Mesenchymal stem cell (in vitro differentiated cells and primary cell): ENCODE measurements at regions not wholly inside any gene's neighbourhood (a gene's known extent, or its start where the extent isn't known, plus 50 kb on each side); places are given as distances from the start of the nearest gene placed in this dataset.

ENCODE experiments used
- DNase-seq: peaks from one replicate; pipeline ENCODE4 v3.0.0-alpha.2; 2013
- H2AFZ ChIP-seq: one replicate; pipeline ENCODE4 v1.6.1; 2013; ENCODE audit warnings: low read depth, mild to moderate bottlenecking, control low read depth, inconsistent platforms, low read length, moderate library complexity
- H2AK5ac ChIP-seq: 2 replicates; pipeline ENCODE4 v1.6.1; 2013; ENCODE audit warnings: low read length, moderate library complexity, mild to moderate bottlenecking, inconsistent platforms; ENCODE audit not compliant: severe bottlenecking
- H2BK120ac ChIP-seq: one replicate; pipeline ENCODE4 v1.6.1; 2013; ENCODE audit warnings: low read depth, mild to moderate bottlenecking, inconsistent platforms, low read length, moderate library complexity
- H2BK12ac ChIP-seq, 2 experiments: one replicate each; pipeline ENCODE4 v1.6.1; 2013; ENCODE audit warnings: inconsistent platforms in 2 of 2, low read length in 2 of 2, mild to moderate bottlenecking in 2 of 2, moderate library complexity in 2 of 2, control low read depth in 1 of 2
- H2BK15ac ChIP-seq: one replicate; pipeline ENCODE4 v1.6.1; 2013; ENCODE audit warnings: mild to moderate bottlenecking, low read depth, inconsistent platforms; ENCODE audit not compliant: poor library complexity, severe bottlenecking
- H2BK5ac ChIP-seq: 2 replicates; pipeline ENCODE4 v1.6.1; 2013; ENCODE audit warnings: low read depth, mild to moderate bottlenecking, low read length, control low read depth, inconsistent platforms; ENCODE audit not compliant: poor library complexity, severe bottlenecking
- H3K14ac ChIP-seq, 2 experiments: one replicate each; pipeline ENCODE4 v1.6.1; 2013; ENCODE audit warnings: inconsistent platforms in 2 of 2, low read length in 2 of 2, control low read depth in 1 of 2, mild to moderate bottlenecking in 1 of 2, moderate library complexity in 1 of 2
- H3K18ac ChIP-seq, 2 experiments: one replicate each; pipeline ENCODE4 v1.6.1; 2013; ENCODE audit warnings: inconsistent platforms in 2 of 2, low read length in 2 of 2, control low read depth in 1 of 2, low read depth in 1 of 2, mild to moderate bottlenecking in 1 of 2
- H3K23ac ChIP-seq, 2 experiments: one replicate each; pipeline ENCODE4 v1.6.1; 2013; ENCODE audit warnings: inconsistent platforms in 2 of 2, low read length in 2 of 2, mild to moderate bottlenecking in 2 of 2, moderate library complexity in 2 of 2, control low read depth in 1 of 2
- H3K27ac ChIP-seq: 2 replicates; pipeline ENCODE4 v1.5.1; 2013; ENCODE audit warnings: mild to moderate bottlenecking, moderate library complexity, low read length, control low read depth, inconsistent platforms; ENCODE audit not compliant: poor library complexity, severe bottlenecking
- H3K27me3 ChIP-seq, 2 experiments: 2 replicates each; pipeline versions ENCODE4 v1.6.1 to v1.7.0; 2013; ENCODE audit warnings: low read length in 2 of 2, mild to moderate bottlenecking in 2 of 2, moderate library complexity in 2 of 2, control low read depth in 1 of 2, inconsistent platforms in 1 of 2; ENCODE audit not compliant: control insufficient read depth in 1 of 2, insufficient read depth in 1 of 2
- H3K36me3 ChIP-seq, 2 experiments: 2 replicates each; pipeline versions ENCODE4 v1.6.1 to v1.7.0; 2013; ENCODE audit warnings: low read length in 2 of 2, control low read depth in 1 of 2, inconsistent platforms in 1 of 2, low read depth in 1 of 2, mild to moderate bottlenecking in 1 of 2; ENCODE audit not compliant: insufficient read depth in 2 of 2, control insufficient read depth in 1 of 2
- H3K4ac ChIP-seq, 2 experiments: one replicate each; pipeline ENCODE4 v1.6.1; 2013; ENCODE audit warnings: inconsistent platforms in 2 of 2, low read length in 2 of 2, mild to moderate bottlenecking in 2 of 2, moderate library complexity in 2 of 2, control low read depth in 1 of 2, low read depth in 1 of 2
- H3K4me1 ChIP-seq: 2 replicates; pipeline ENCODE4 v1.6.1; 2013; ENCODE audit warnings: low read depth, low read length, control low read depth; ENCODE audit not compliant: control insufficient read depth, insufficient read depth
- H3K4me2 ChIP-seq: 2 replicates; pipeline ENCODE4 v1.6.1; 2013; ENCODE audit warnings: low read length, mild to moderate bottlenecking, inconsistent platforms; ENCODE audit not compliant: poor library complexity, severe bottlenecking
- H3K4me3 ChIP-seq, 2 experiments: 2 replicates each; pipeline versions ENCODE4 v1.5.1 to v1.7.0; 2013; ENCODE audit warnings: low read length in 2 of 2, mild to moderate bottlenecking in 2 of 2, control low read depth in 1 of 2, low read depth in 1 of 2; ENCODE audit not compliant: insufficient read depth in 1 of 2
- H3K79me1 ChIP-seq: replicated peaks from 2 replicates; pipeline ENCODE4 v1.6.1; 2013; ENCODE audit warnings: mild to moderate bottlenecking, control low read depth, low read length, inconsistent platforms; ENCODE audit not compliant: poor library complexity, severe bottlenecking
- H3K9ac ChIP-seq: 2 replicates; pipeline ENCODE4 v1.7.0; 2013; ENCODE audit warnings: mild to moderate bottlenecking, low read length, moderate library complexity
- H3K9me3 ChIP-seq: 2 replicates; pipeline ENCODE4 v1.7.0; 2013; ENCODE audit warnings: mild to moderate bottlenecking, low read length; ENCODE audit not compliant: control insufficient read depth
- H4K8ac ChIP-seq: one replicate; pipeline ENCODE4 v1.6.1; 2013; ENCODE audit warnings: inconsistent platforms, mild to moderate bottlenecking, low read length, moderate library complexity
- H4K91ac ChIP-seq: one replicate; pipeline ENCODE4 v1.6.1; 2013; ENCODE audit warnings: mild to moderate bottlenecking, low read length, inconsistent platforms
- WGBS: methylation state at CpG from one replicate; pipeline ENCODE4 v1.1.7; 2013; ENCODE audit warnings: mixed read lengths; 5-methylcytosine and 5-hydroxymethylcytosine counted together

DNA sequence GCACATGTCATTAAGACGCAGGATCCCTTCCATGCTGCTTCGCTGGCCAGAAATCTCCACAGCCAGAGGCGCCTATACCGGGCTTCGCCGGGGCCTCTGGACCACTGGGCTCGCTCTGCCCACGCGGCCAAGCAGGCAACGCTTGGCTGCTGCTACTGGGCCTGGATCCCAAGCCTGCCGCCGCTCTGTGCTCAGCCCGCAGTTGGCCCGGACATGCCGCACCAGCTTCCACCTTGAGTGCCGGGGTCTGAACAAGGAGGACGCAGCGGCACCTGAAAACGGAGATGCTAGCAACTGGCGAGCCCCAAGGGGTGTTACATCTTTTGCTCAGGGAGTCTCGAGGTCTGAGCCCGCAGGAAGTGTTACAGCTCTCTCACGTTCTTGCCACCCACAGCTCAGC, 409.9 kb upstream of the SGCG start:
- H4K91ac ChIP-seq: no peak overlapping the region
- H2BK12ac ChIP-seq: no peak overlapping the region
- H2BK5ac ChIP-seq: no peak overlapping the region
- WGBS: 90% methylated on average over 23 of the region's 23 CpGs
- H3K27me3 ChIP-seq: no peaks in the 10 kb centered on the region
- no peak overlapping the region for H3K9ac ChIP-seq
- no peak overlapping the region for H4K8ac ChIP-seq
- no peak overlapping the region for H2AFZ ChIP-seq
- H2BK120ac ChIP-seq: no peak overlapping the region
- no peak overlapping the region for H3K23ac ChIP-seq
- H3K4me2 ChIP-seq: no peak overlapping the region
- H3K4ac ChIP-seq: no peak overlapping the region
- H3K14ac ChIP-seq: no peak overlapping the region
- DNase-seq: no peak
- no peak overlapping the region for H3K4me3 ChIP-seq
- H3K27ac ChIP-seq: no peak overlapping the region
- no peak overlapping the region for H2BK15ac ChIP-seq
- no peaks in the 10 kb centered on the region for H3K4me1 ChIP-seq
- H3K9me3 ChIP-seq: no peaks in the 10 kb centered on the region
- no peak overlapping the region for H2AK5ac ChIP-seq
- no peak overlapping the region for H3K18ac ChIP-seq
- H3K36me3 ChIP-seq: no peaks in the 10 kb centered on the region
- H3K79me1 ChIP-seq: no peaks in the 10 kb centered on the region

DNA sequence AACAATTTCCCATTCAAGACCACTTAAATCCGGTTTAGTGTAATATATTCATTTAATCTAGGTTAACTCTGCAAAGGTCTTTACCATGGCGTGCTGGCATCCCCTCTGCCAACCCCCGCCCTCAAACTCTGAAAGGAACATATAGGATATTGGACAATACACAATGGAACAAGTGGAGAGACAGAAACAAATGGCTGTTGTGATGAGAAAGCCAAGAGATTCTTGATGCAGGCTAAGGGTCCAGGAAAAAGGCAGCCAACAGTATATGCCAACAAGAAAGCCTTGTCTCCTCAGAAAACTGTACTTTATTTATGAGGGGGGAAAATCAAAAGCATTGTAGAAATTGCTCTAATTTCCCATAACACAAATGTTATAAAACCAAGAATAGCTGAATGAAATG, 407.3 kb upstream of the SGCG start:
- H2BK5ac ChIP-seq: no peak overlapping the region
- no peak for DNase-seq
- no peaks in the 10 kb centered on the region for H3K36me3 ChIP-seq
- H3K79me1 ChIP-seq: no peaks in the 10 kb centered on the region
- H2BK12ac ChIP-seq: no peak overlapping the region
- no peak overlapping the region for H3K27ac ChIP-seq
- H3K9ac ChIP-seq: no peak overlapping the region
- no peak overlapping the region for H3K4ac ChIP-seq
- no peak overlapping the region for H3K18ac ChIP-seq
- no peak overlapping the region for H2BK120ac ChIP-seq
- no peaks in the 10 kb centered on the region for H3K27me3 ChIP-seq
- no peak overlapping the region for H3K14ac ChIP-seq
- no peak overlapping the region for H2AK5ac ChIP-seq
- H2AFZ ChIP-seq: no peak overlapping the region
- H3K9me3 ChIP-seq: no peaks in the 10 kb centered on the region
- H4K91ac ChIP-seq: no peak overlapping the region
- H3K23ac ChIP-seq: no peak overlapping the region
- H3K4me3 ChIP-seq: no peak overlapping the region
- H3K4me1 ChIP-seq: no peaks in the 10 kb centered on the region
- no CpG with 5 or more reads among the region's 3 CpGs for WGBS
- no peak overlapping the region for H2BK15ac ChIP-seq
- H4K8ac ChIP-seq: no peak overlapping the region
- no peak overlapping the region for H3K4me2 ChIP-seq

DNA sequence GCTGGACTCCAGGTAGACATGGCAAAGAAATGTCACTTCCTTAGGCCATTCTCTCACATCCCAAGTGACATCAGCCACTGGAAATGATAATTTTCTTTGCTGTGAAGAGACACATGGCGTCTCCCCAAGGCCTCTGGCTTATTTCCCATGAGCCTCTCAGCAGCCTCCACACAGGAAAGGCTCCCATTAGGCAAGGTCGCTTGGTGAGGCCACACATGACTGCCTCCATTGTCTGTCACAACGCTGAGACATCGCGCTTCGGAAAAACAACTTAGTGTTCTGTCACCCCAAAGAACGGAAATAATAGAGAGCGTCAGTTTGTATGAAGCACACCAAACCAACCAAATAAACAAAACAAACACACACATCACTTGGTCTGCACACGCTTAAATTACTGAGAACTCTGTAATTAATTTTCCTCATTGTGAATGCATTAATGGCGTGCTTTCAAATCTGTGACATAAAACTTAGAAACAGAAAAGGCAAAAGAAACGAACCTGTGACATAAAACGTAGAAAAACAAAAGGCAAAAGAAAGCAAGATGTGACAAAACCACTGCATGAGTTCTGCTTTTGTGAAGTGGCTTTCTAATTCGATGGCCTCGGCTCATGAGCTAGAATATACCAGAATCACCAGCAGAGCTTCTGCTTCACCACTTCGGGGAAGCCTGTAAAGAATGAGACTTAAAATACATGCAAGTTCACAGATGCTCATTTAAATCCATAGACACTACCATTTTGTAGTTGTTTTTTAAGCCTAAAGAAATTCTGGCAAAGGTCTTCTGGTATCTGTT, 404.2 kb upstream of the SGCG start:
- Histone ChIP-seq H3K9ac (no peak overlapping the region), H4K91ac (no peak overlapping the region), H3K4me3 (no peak overlapping the region), H2BK5ac (no peak overlapping the region), H3K14ac (no peak overlapping the region), H3K79me1 (no peaks in the 10 kb centered on the region), H3K4me2 (no peak overlapping the region), H2BK12ac (no peak overlapping the region), H3K23ac (no peak overlapping the region), H3K18ac (no peak overlapping the region), H2BK15ac (no peak overlapping the region), H4K8ac (no peak overlapping the region), H2AK5ac (no peak overlapping the region), H2AFZ (no peak overlapping the region), H3K9me3 (no peaks in the 10 kb centered on the region), H3K36me3 (no peaks in the 10 kb centered on the region), H3K27me3 (no peaks in the 10 kb centered on the region), H3K4ac (no peak overlapping the region), H2BK120ac (no peak overlapping the region), H3K27ac (no peak overlapping the region), H3K4me1 (no peaks in the 10 kb centered on the region)
- DNase-seq: no peak
- 85% methylated on average over 14 of the region's 15 CpGs for WGBS

DNA sequence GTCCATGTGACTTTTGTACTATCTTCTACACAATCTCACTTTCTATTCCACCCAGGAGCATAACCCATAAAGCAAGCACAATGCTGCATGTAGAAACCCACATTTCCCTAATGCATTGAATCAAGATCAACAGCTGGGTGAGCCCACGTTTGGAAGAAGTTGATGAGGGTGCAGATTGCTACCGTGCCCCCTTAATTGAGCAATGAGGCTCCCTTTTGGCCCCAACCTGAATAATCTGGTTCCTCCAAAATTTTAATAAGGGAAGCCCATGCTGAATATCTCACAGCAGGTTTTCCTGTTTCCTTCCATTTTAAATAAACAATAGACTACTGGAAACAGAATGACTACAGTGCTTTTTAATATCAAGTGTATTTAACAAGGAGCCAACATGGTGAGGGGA, 403.6 kb upstream of the SGCG start:
- Histone ChIP-seq H3K79me1 (no peaks in the 10 kb centered on the region), H3K9me3 (no peaks in the 10 kb centered on the region), H3K18ac (no peak overlapping the region), H3K27ac (no peak overlapping the region), H3K4ac (no peak overlapping the region), H3K9ac (no peak overlapping the region), H3K36me3 (no peaks in the 10 kb centered on the region), H2BK12ac (no peak overlapping the region), H2AK5ac (no peak overlapping the region), H3K14ac (no peak overlapping the region), H2AFZ (no peak overlapping the region), H4K8ac (no peak overlapping the region), H3K27me3 (no peaks in the 10 kb centered on the region), H3K4me2 (no peak overlapping the region), H3K23ac (no peak overlapping the region), H3K4me3 (no peak overlapping the region), H4K91ac (no peak overlapping the region), H2BK5ac (no peak overlapping the region), H2BK120ac (no peak overlapping the region), H2BK15ac (no peak overlapping the region), H3K4me1 (no peaks in the 10 kb centered on the region)
- 79% methylated on average over 2 of the region's 2 CpGs for WGBS
- no peak for DNase-seq
